Dedifferentiated amniotic fluid mesenchymal stem cell (primary cell): ENCODE measurements at regions not wholly inside any gene's neighbourhood (a gene's known extent, or its start where the extent isn't known, plus 50 kb on each side); places are given as distances from the start of the nearest gene placed in this dataset.
"Not testable (repeated sequence)": the region's sequence is repeated elsewhere in the genome, so short reads cannot be mapped to it uniquely, and the experiment has no call there.

Experiments used
- DNase-seq: peaks from one replicate; pipeline ENCODE4 v3.0.0-alpha.2; 2016; ENCODE audit errors: extremely low spot score

DNA sequence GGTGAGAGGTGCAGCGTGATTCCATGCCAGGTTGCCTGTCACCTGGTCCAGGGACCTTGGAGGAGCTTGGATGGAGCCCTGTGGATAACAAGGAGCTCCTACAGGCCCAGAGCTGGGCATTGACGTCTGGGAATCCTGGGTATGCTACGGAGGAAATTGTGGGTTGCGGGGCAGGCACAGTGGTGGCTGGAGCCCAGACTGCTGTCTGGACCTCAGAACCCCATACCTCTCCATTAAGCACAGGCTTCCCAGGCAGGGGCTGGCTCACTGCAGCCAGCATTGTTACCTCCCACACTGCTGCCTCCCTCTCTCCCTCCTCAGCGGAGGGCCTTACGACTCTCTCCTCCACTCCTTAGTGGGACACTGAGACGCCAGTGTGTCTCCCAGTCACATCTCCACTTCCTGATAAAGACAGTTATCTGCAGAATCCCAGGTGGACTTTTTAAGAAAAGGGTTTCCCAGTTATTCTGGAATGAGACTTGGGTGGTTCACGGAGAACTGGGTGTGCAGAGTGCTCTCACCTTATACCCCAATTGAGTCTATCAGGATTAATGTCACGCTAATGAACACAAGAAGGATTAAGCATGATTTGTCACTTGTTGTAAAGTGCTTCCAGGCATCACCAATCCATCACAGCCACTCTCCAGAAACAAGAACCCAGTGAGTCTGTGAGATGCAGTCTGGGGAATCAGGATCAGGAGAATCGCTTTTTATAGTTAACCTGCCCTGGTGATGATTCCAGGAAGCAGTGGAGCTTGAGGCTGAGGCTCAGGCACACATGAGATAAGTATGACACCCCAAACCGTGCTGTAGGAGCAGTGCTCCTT lies 309.4 kb downstream of the RPS24 start:
- no peak for DNase-seq

- not testable (repeated sequence) for DNase-seq
Measured at GRCh38 chr10:78344257-78344656, 310.6 kb downstream of the RPS24 start.

DNA sequence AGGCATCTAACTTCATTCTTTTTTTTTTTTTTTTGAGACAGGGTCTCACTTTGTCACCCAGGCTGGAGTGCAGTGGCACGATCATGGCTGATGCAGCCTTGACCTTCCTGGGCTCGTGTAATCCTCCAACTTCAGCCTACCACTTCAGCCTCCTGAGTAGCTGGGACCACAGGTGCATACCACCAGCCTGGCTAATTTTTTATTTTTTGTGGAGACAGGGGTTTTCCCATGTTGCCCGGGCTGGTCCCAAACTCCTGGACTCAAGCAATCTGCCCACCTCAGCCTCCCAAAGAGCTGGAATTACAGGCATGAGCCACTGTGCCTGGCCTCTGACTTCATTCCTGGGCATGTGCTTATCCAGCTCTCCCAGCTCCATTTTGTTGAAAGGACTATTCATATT lies 311.9 kb downstream of the RPS24 start:
- not testable (repeated sequence) for DNase-seq

GRCh38 chr10:78346721-78347120 lies 313.1 kb downstream of the RPS24 start:
- DNase-seq = no peak

DNA sequence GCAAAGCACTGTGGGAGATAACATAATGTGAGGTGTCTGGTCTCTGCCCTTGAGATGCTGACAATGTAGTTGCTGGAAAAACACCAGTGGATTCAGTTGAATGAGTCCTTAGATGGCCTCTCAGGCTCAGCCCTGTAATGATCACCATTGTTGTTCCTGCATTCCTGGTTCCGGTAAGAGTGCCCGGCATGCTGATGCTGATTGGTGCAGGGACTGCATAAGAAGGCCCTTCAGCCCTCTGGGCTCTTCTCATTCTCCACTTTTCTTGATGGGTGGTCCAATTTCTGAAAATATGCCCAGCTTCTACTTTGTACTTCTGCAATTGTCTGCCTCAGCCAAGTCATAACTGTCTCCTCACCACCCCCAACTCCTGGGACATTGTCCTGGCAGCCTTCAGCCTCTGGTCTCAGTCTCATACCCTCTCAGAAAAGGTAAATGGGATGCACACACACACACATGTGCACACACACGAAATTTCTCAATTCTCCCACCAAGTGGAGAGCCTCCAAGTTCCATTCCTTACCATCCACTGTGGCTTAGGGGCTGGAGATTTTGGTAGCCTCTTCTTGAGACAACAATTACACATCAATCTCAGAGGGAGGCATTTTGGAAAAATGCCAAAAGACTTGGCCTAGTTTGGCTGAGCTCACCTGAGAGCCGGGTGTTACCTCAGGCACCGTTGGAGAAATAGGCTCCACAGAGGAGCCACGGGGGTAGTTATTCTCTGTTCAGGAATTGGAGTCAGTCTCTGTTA lies 314.9 kb downstream of the RPS24 start:
- no peak for DNase-seq

DNA sequence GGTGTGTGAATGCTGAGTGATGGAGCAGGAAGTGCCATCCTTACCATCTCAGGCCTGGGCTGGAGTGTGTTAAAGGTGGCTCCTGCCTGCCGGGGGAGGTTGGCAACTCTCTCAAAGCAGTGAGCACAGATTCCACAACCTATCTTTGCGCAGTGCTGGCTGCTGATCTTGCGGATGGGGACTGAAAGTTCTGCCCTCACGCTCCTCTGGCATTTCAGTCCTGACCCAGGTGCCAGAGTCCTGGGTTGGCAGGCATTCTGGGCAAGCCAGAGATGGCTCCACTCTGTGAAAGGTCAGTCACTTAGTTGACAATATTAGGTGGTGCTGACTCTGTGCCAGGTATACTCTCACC lies 315.5 kb downstream of the RPS24 start:
- no peak for DNase-seq

DNA sequence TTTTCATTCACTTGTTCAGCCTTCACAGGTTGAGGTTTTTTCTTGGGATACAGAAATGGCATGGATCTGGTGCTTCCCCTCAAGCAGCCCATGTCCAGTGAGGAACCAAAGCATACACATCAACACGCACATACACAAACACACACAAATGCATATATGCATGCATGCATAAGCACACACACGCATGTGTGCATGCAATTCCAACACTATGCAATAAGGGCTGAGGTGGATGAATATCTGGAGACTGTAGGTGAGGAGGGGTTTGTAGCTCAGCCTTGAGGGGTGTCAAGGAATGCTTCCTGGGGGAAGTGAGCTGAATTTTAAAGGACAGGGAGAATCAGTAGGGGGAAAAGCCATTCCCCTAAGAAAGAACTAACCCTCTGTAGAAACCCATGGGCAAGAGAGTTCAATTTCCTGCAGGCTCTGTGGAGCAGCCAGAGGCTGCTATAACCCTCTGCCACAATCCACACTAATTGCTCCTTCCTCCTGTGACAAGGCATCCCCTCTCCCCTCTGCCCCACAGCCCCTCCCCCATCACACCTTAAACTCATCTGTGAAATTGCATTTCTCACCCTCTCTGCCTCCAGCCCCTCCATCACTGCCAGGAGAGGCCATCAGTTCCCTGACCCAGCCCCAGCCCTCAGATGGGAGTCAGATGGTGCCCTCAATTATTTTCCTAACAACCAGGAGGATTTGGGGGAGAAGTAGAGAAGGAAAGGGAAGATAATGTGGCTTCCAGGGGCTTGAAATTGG lies 316.4 kb downstream of the RPS24 start:
- DNase-seq = no peak

DNA sequence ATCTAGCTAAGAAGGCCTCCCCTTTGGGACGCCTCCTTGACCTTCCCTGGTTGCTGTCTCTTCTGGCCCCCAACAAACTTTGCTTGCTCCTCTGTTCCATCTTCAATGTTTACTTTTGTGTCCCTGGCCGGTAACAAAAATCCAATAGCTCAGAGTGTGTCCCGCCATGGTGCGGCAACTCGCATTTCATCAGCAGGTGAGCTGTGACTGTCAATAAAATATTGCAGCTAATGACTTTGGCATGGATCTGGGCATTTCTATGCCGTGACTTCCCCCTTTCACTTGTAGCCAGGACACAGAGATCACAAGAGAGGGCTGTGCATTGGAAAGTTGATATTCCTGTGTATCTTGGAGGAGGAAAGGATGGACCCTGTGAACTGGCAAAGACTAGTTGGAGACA lies 317.6 kb downstream of the RPS24 start:
- DNase-seq = no peak

GRCh38 chr10:78351809-78352208 lies 318.1 kb downstream of the RPS24 start:
- no peak for DNase-seq

- no peak for DNase-seq
Measured at GRCh38 chr10:78353636-78354035, 320.0 kb downstream of the RPS24 start.

DNA sequence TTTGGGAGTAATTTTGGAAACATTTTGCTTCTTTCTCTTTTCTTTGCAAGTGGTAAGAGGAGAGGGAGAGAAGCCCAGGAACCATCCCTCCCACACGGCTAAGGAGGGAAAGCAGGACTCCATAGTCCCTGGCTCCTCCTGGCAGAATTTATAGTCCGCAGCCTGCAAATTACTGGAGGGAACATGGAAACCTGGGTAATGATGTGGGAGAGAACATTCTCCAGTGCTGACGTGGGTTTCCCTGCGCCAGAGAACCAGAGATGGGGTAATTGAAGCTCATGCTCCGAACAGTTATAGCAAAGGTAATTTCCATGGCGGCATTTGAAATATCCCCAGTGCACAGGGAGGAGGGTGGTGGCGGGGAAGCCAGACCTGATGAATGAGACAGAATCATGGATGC lies 320.4 kb downstream of the RPS24 start:
- DNase-seq = no peak

- no peak for DNase-seq
Measured at GRCh38 chr10:78356291-78356900, 322.7 kb downstream of the RPS24 start.

GRCh38 chr10:78357141-78358063 lies 323.7 kb downstream of the RPS24 start:
- no peak for DNase-seq

- DNase-seq = no peak
Measured at GRCh38 chr10:78358351-78358750, 324.7 kb downstream of the RPS24 start.

- DNase-seq = no peak
Measured at GRCh38 chr10:78358982-78359381, 325.3 kb downstream of the RPS24 start.

GRCh38 chr10:78359640-78360091 lies 326.0 kb downstream of the RPS24 start:
- DNase-seq = no peak

DNA sequence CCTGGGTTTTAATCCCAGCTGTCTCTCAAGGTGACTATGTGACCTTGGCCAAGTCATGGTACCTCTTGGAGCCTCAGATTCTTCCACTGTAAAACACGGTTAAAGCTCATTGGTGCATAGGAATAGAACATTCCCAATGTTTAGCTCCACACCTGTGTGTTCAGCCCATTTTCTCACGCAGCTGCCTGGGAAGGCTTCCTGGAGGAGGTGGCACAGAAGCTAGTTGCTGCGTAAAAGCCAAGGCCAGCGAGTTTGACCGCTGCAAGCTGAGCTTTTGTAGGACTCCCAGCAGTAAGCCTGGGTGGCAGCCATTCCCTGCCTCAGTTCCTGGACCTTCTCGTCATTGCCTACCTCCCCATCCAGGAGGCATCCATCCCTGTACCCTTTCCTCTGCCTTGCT lies 326.6 kb downstream of the RPS24 start:
- no peak for DNase-seq

- DNase-seq = no peak
Measured at GRCh38 chr10:78361031-78361430, 327.4 kb downstream of the RPS24 start.

DNA sequence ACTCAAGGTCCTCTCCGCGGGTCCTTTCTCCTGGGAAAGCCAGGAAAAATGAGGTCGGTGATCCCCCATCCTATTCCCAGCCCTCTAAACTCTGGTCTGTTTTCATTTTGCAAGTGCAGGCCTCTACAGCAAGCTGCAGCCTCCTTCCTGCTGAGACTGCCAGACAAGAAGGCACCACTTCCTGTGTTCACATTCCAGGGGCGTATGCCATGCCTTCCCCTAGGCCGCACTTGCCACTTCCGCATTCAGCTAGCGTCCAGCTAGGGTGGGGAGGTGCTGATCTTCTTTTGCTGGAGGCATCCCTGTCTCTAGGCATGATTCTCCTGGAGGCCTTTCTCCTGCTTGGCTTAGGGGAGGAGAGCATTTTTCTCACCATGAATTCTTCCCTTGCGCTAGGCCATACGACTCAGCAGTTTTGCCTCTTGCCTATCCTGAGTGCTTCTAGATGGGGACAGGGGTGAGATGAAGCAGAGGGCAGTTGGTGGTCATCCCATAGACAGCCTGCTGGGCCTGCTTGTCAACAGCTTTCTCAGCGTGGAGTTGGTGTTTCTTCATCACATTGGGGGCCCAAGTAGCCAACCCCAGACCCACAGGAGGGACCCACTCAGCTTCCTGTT lies 328.9 kb downstream of the RPS24 start:
- DNase-seq = no peak

GRCh38 chr10:78363190-78363589 lies 329.5 kb downstream of the RPS24 start:
- no peak for DNase-seq

GRCh38 chr10:78365694-78366093 lies 332.0 kb downstream of the RPS24 start:
- DNase-seq = no peak
